OCI-LY1 (cell line): ENCODE measurements at regions not wholly inside any gene's neighbourhood (a gene's known extent, or its start where the extent isn't known, plus 50 kb on each side); places are given as distances from the start of the nearest gene placed in this dataset.

Experiments used
- EZH2 ChIP-seq: fragments of 200-600 bp; sonication (generic), shearing (Covaris generic); IDR thresholded peaks from 2 replicates; pipeline ENCODE4 v1.8.0; 2017; ENCODE audit warnings: borderline replicate concordance, mixed run types, mild to moderate bottlenecking, antibody characterized with exemption, low read length, moderate library complexity, mixed read lengths
- TF ChIP-seq, protein P1 (sequence below): fragments of 200-600 bp; sonication (generic), shearing (Covaris generic); IDR thresholded peaks from 2 replicates; pipeline ENCODE4 v1.5.1; 2017; ENCODE audit warnings: mild to moderate bottlenecking, antibody characterized with exemption, low read length, moderate library complexity, mixed read lengths

DNA sequence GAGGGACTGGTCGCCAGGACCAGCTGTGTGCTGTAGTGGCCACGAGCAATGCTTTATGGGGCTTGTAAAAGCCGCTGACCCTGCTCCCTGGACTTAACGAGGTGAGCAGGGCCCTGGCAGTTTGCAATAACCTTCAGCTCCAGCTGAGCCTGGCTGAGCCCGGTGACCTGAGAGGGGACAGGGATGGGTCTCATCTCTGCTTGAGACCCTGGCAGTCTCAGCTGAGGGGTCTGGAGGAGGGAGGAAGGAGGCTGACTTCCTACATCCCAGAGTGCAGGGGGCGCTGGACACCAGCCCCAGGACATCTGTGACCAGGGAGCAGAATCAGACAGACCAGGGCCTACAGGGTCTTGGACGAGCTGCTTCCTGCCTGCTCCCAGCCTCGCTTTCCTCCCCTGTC is 277.5 kb upstream of the MVB12B start:
- TF ChIP-seq, protein P1, sequence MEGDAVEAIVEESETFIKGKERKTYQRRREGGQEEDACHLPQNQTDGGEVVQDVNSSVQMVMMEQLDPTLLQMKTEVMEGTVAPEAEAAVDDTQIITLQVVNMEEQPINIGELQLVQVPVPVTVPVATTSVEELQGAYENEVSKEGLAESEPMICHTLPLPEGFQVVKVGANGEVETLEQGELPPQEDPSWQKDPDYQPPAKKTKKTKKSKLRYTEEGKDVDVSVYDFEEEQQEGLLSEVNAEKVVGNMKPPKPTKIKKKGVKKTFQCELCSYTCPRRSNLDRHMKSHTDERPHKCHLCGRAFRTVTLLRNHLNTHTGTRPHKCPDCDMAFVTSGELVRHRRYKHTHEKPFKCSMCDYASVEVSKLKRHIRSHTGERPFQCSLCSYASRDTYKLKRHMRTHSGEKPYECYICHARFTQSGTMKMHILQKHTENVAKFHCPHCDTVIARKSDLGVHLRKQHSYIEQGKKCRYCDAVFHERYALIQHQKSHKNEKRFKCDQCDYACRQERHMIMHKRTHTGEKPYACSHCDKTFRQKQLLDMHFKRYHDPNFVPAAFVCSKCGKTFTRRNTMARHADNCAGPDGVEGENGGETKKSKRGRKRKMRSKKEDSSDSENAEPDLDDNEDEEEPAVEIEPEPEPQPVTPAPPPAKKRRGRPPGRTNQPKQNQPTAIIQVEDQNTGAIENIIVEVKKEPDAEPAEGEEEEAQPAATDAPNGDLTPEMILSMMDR: no peak
- no peak for TF ChIP-seq EZH2
